ENCODE measurements at regions not wholly inside any gene's neighbourhood (a gene's known extent, or its start where the extent isn't known, plus 50 kb on each side); places are given as distances from the start of the nearest gene placed in this dataset.

DNA sequence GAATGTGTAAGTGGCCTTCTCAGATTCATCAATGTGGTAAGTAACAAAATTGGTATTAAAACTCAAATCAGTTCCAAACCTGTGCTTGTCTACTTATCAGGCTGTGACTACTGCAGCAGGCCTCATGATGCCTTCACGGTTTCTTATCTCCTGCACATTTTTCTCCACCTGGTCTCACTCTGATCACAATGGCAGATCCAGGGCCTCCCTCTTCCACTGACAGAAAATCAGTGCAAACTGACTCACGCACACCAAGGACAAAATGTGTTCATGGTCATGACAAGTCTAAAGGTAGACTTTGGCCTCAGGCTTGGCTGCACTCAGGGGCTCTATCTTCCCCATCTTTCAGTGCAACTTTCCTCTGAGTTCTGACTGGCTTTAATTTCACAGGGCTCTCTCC is 56.7 kb upstream of the ATP1A1 start (continued):
- TF ChIP-seq, protein P1, sequence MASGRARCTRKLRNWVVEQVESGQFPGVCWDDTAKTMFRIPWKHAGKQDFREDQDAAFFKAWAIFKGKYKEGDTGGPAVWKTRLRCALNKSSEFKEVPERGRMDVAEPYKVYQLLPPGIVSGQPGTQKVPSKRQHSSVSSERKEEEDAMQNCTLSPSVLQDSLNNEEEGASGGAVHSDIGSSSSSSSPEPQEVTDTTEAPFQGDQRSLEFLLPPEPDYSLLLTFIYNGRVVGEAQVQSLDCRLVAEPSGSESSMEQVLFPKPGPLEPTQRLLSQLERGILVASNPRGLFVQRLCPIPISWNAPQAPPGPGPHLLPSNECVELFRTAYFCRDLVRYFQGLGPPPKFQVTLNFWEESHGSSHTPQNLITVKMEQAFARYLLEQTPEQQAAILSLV (CRISPR knock-in tag; IDR thresholded peaks at IDR 0.05; ENCODE audit: borderline replicate concordance): no peak
- TF ChIP-seq MXI1 (IDR thresholded peaks at IDR 0.05; ENCODE audit: borderline replicate concordance, low read depth, low read length) (no peak), CC2D1A (CRISPR knock-in tag; IDR thresholded peaks at IDR 0.05) (no peak), ZNF607 (CRISPR knock-in tag; IDR thresholded peaks at IDR 0.05; ENCODE audit: borderline replicate concordance) (no peak), ZBTB38 (CRISPR knock-in tag; IDR thresholded peaks at IDR 0.05) (no peak), CCAR2 (optimal IDR thresholded peaks at IDR 0.05; ENCODE audit: low read depth, low read length) (no peak), RARG (CRISPR knock-in tag; IDR thresholded peaks at IDR 0.05; ENCODE audit: low read depth) (no peak), SRSF9 (IDR thresholded peaks at IDR 0.05; ENCODE audit: borderline replicate concordance, insufficient read depth, low read depth, low read length, poor library complexity, severe bottlenecking) (no peak), ZNF569 (CRISPR knock-in tag; IDR thresholded peaks at IDR 0.05; ENCODE audit: borderline replicate concordance) (no peak), ZNF570 (CRISPR knock-in tag; IDR thresholded peaks at IDR 0.05; ENCODE audit: borderline replicate concordance) (no peak), ZNF230 (CRISPR knock-in tag; IDR thresholded peaks at IDR 0.05) (no peak), ZNF350 (CRISPR knock-in tag; IDR thresholded peaks at IDR 0.05; ENCODE audit: borderline replicate concordance, low read depth) (no peak), FLYWCH1 (CRISPR knock-in tag; IDR thresholded peaks at IDR 0.05) (no peak), BORCS8-MEF2B (CRISPR knock-in tag; IDR thresholded peaks at IDR 0.05) (no peak), THYN1 (CRISPR knock-in tag; IDR thresholded peaks at IDR 0.05; ENCODE audit: borderline replicate concordance, low read depth) (no peak), IKZF1 (IDR thresholded peaks at IDR 0.05) (no peak)
- TF ChIP-seq, protein P2, sequence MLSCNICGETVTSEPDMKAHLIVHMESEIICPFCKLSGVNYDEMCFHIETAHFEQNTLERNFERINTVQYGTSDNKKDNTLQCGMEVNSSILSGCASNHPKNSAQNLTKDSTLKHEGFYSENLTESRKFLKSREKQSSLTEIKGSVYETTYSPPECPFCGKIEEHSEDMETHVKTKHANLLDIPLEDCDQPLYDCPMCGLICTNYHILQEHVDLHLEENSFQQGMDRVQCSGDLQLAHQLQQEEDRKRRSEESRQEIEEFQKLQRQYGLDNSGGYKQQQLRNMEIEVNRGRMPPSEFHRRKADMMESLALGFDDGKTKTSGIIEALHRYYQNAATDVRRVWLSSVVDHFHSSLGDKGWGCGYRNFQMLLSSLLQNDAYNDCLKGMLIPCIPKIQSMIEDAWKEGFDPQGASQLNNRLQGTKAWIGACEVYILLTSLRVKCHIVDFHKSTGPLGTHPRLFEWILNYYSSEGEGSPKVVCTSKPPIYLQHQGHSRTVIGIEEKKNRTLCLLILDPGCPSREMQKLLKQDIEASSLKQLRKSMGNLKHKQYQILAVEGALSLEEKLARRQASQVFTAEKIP (CRISPR knock-in tag; IDR thresholded peaks at IDR 0.05; ENCODE audit: borderline replicate concordance): no peak
- TF ChIP-seq, protein P3, sequence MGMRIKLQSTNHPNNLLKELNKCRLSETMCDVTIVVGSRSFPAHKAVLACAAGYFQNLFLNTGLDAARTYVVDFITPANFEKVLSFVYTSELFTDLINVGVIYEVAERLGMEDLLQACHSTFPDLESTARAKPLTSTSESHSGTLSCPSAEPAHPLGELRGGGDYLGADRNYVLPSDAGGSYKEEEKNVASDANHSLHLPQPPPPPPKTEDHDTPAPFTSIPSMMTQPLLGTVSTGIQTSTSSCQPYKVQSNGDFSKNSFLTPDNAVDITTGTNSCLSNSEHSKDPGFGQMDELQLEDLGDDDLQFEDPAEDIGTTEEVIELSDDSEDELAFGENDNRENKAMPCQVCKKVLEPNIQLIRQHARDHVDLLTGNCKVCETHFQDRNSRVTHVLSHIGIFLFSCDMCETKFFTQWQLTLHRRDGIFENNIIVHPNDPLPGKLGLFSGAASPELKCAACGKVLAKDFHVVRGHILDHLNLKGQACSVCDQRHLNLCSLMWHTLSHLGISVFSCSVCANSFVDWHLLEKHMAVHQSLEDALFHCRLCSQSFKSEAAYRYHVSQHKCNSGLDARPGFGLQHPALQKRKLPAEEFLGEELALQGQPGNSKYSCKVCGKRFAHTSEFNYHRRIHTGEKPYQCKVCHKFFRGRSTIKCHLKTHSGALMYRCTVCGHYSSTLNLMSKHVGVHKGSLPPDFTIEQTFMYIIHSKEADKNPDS (CRISPR knock-in tag; IDR thresholded peaks at IDR 0.05): no peak
- TF ChIP-seq, protein P4, sequence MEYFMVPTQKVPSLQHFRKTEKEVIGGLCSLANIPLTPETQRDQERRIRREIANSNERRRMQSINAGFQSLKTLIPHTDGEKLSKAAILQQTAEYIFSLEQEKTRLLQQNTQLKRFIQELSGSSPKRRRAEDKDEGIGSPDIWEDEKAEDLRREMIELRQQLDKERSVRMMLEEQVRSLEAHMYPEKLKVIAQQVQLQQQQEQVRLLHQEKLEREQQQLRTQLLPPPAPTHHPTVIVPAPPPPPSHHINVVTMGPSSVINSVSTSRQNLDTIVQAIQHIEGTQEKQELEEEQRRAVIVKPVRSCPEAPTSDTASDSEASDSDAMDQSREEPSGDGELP (IDR thresholded peaks at IDR 0.05; ENCODE audit: borderline replicate concordance, low read depth): no peak
- TF ChIP-seq, protein P5, sequence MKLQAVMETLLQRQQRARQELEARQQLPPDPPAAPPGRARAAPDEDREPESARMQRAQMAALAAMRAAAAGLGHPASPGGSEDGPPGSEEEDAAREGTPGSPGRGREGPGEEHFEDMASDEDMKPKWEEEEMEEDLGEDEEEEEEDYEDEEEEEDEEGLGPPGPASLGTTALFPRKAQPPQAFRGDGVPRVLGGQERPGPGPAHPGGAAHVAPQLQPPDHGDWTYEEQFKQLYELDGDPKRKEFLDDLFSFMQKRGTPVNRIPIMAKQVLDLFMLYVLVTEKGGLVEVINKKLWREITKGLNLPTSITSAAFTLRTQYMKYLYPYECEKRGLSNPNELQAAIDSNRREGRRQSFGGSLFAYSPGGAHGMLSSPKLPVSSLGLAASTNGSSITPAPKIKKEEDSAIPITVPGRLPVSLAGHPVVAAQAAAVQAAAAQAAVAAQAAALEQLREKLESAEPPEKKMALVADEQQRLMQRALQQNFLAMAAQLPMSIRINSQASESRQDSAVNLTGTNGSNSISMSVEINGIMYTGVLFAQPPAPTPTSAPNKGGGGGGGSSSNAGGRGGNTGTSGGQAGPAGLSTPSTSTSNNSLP (IDR thresholded peaks at IDR 0.05; ENCODE audit: low read depth, low read length): no peak
- TF ChIP-seq, protein P6, sequence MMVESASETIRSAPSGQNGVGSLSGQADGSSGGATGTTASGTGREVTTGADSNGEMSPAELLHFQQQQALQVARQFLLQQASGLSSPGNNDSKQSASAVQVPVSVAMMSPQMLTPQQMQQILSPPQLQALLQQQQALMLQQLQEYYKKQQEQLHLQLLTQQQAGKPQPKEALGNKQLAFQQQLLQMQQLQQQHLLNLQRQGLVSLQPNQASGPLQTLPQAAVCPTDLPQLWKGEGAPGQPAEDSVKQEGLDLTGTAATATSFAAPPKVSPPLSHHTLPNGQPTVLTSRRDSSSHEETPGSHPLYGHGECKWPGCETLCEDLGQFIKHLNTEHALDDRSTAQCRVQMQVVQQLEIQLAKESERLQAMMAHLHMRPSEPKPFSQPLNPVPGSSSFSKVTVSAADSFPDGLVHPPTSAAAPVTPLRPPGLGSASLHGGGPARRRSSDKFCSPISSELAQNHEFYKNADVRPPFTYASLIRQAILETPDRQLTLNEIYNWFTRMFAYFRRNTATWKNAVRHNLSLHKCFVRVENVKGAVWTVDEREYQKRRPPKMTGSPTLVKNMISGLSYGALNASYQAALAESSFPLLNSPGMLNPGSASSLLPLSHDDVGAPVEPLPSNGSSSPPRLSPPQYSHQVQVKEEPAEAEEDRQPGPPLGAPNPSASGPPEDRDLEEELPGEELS (CRISPR knock-in tag; IDR thresholded peaks at IDR 0.05): 0 out of 2 replicates have a peak, but pooled peaks have one; percentile 56
